ENCODE measurements at regions not wholly inside any gene's neighbourhood (a gene's known extent, or its start where the extent isn't known, plus 50 kb on each side); places are given as distances from the start of the nearest gene placed in this dataset.

DNA sequence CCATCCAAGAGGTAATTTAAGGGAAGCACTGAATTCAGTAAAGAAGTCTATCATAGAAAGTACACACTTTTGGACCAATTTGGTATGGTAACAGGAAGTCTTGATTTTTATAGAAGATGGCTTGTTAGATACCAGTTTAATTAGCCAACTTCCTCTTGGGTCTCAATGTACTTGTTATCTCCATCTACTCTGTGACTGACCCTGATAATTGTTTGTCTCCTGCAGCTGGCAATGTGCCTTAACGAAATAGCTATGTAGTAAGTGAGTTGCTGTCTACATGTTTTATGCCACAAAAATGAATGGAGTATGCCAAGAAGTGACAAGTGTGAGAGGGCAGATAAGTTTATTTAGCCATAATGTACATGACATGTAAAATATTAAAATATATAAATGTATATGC lies 410.5 kb upstream of the MAN1A1 start:
- H3K4ac ChIP-seq (ENCODE audit: low read depth, low read length) = no peak overlapping the region
- H2AK5ac ChIP-seq (ENCODE audit: low read depth, low read length) = no peak overlapping the region
- TF ChIP-seq RCOR1 (IDR thresholded peaks at IDR 0.05; ENCODE audit: insufficient replicate concordance, low read length) (no peak), BHLHE40 (IDR thresholded peaks at IDR 0.05; ENCODE audit: low read depth, low read length) (no peak), FOS (IDR thresholded peaks at IDR 0.05; ENCODE audit: low read depth, low read length) (no peak), CHD1 (IDR thresholded peaks at IDR 0.05; ENCODE audit: low read depth, low read length) (no peak), MXI1 (IDR thresholded peaks at IDR 0.05; ENCODE audit: borderline replicate concordance, low read depth, low read length) (no peak), RFX5 (IDR thresholded peaks at IDR 0.05; ENCODE audit: low read depth, low read length) (no peak), POLR2A (IDR thresholded peaks at IDR 0.05; ENCODE audit: low read depth, low read length) (no peak), CEBPB (IDR thresholded peaks at IDR 0.05; ENCODE audit: low read depth, low read length) (no peak), SMC3 (IDR thresholded peaks at IDR 0.05; ENCODE audit: low read depth, low read length) (no peak), NFE2L2 (IDR thresholded peaks at IDR 0.05; ENCODE audit: low read depth, low read length) (no peak), RAD21 (IDR thresholded peaks at IDR 0.05; ENCODE audit: low read length) (no peak), MAFK (IDR thresholded peaks at IDR 0.05; ENCODE audit: low read depth, low read length) (no peak)
- TF ChIP-seq, protein P1, sequence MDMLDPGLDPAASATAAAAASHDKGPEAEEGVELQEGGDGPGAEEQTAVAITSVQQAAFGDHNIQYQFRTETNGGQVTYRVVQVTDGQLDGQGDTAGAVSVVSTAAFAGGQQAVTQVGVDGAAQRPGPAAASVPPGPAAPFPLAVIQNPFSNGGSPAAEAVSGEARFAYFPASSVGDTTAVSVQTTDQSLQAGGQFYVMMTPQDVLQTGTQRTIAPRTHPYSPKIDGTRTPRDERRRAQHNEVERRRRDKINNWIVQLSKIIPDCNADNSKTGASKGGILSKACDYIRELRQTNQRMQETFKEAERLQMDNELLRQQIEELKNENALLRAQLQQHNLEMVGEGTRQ (IDR thresholded peaks at IDR 0.05; ENCODE audit: low read depth, low read length) = no peak
- TF ChIP-seq, protein P2, sequence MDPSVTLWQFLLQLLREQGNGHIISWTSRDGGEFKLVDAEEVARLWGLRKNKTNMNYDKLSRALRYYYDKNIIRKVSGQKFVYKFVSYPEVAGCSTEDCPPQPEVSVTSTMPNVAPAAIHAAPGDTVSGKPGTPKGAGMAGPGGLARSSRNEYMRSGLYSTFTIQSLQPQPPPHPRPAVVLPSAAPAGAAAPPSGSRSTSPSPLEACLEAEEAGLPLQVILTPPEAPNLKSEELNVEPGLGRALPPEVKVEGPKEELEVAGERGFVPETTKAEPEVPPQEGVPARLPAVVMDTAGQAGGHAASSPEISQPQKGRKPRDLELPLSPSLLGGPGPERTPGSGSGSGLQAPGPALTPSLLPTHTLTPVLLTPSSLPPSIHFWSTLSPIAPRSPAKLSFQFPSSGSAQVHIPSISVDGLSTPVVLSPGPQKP (IDR thresholded peaks at IDR 0.05; ENCODE audit: borderline replicate concordance, low read depth, low read length) = no peak
- H4K20me1 ChIP-seq (ENCODE audit: insufficient read depth, low read length) = no peaks in the 10 kb centered on the region
- no peak overlapping the region for H3K56ac ChIP-seq (ENCODE audit: extremely low read depth, insufficient read depth, low read length)
- H3K27me3 ChIP-seq (ENCODE audit: control insufficient read depth, insufficient read depth, low read length) = no peaks in the 10 kb centered on the region
- intact Hi-C loops (cut with micrococcal nuclease) (no loop called here), dilution Hi-C loops (cut with HindIII; ENCODE audit: low sequenced_read_pairs, unreplicated experiment) (no loop called here), in situ Hi-C loops (cut with MboI; ENCODE audit: low sequenced_read_pairs) (no loop called here)
- no peaks in the 10 kb centered on the region for H3K79me1 ChIP-seq (ENCODE audit: low read depth in 1 of 2, low read length in 2 of 2)
- ChIA-PET POLR2A (ENCODE audit: unreplicated experiment) (no interaction called here), CTCF (interaction anchor here (0.6 kb wide), 1 partner anchor 538 kb away, joined by 5 read pairs; no protein-coding TSS in a partner anchor)
- H3K9me1 ChIP-seq (ENCODE audit: insufficient read depth, low read length) = no peaks in the 10 kb centered on the region
- H3K18ac ChIP-seq (ENCODE audit: low read depth, low read length) = no peak overlapping the region
- H2BK5ac ChIP-seq (ENCODE audit: low read depth, low read length, poor library complexity, severe bottlenecking) = no peak overlapping the region
- no peak overlapping the region for H3K4me3 ChIP-seq (ENCODE audit: insufficient read depth, low read depth, low read length)
- no peak overlapping the region for H3K4me2 ChIP-seq (ENCODE audit: low read depth, low read length)
- H3K14ac ChIP-seq (replicated peaks; ENCODE audit: low read depth, low read length) = no peak overlapping the region
- no peak overlapping the region for H2AFZ ChIP-seq (replicated peaks; ENCODE audit: low read length, poor library complexity)
- ATAC-seq (ENCODE audit: low read depth) (no peak), DNase-seq (no peak)
- no peak overlapping the region for H3K27ac ChIP-seq (ENCODE audit: insufficient read depth, low read length)
- no peaks in the 10 kb centered on the region for H3K9me3 ChIP-seq (ENCODE audit: control insufficient read depth, insufficient read depth, low read length)
- H2BK20ac ChIP-seq (ENCODE audit: low read depth, low read length) = no peak overlapping the region
- no peak overlapping the region for H4K91ac ChIP-seq (ENCODE audit: insufficient read depth, low read depth, low read length)
- H2BK120ac ChIP-seq (ENCODE audit: low read depth, low read length) = no peak overlapping the region
- BruUV-seq (replicated peaks) = no TSS peak
- H2BK15ac ChIP-seq (ENCODE audit: low read depth, low read length) = no peak overlapping the region
- H3K23ac ChIP-seq (ENCODE audit: low read depth, low read length) = no peak overlapping the region
- no peaks in the 10 kb centered on the region for H3K4me1 ChIP-seq (ENCODE audit: control insufficient read depth, insufficient read depth, low read length)
- no peak overlapping the region for H3K9ac ChIP-seq (ENCODE audit: low read depth, low read length)
- H4K8ac ChIP-seq (ENCODE audit: low read depth in 2 of 2, low read length in 2 of 2) = no peak overlapping the region
- no peak overlapping the region for H4K5ac ChIP-seq (ENCODE audit: low read depth, low read length)
- H2AK9ac ChIP-seq (replicated peaks; ENCODE audit: low read depth, low read length, poor library complexity) = no peak overlapping the region
- no peaks in the 10 kb centered on the region for H3K36me3 ChIP-seq (ENCODE audit: control insufficient read depth, insufficient read depth, low read length)
- WGBS, 2 experiments (ENCODE audit: extremely low coverage in 2 of 2, insufficient read length in 1 of 2) = no CpG with 5 or more reads among the region's 1 CpG

Data from IMR-90 (cell line).